NT2/D1 (cell line): ENCODE measurements at regions not wholly inside any gene's neighbourhood (a gene's known extent, or its start where the extent isn't known, plus 50 kb on each side); places are given as distances from the start of the nearest gene placed in this dataset.

Source experiments
- SUZ12 ChIP-seq: IDR thresholded peaks from 2 replicates; pipeline ENCODE4 v1.6.1; 2011; ENCODE audit not compliant: insufficient read length, insufficient read depth; ENCODE audit errors: extremely low read depth
- YY1 ChIP-seq: IDR thresholded peaks from 2 replicates; pipeline ENCODE4 v1.6.1; 2011; ENCODE audit not compliant: insufficient read length, insufficient read depth
- ZNF274 ChIP-seq: IDR thresholded peaks from 2 replicates; pipeline ENCODE4 v1.6.1; 2011; ENCODE audit warnings: mild to moderate bottlenecking, low read depth, low read length

DNA sequence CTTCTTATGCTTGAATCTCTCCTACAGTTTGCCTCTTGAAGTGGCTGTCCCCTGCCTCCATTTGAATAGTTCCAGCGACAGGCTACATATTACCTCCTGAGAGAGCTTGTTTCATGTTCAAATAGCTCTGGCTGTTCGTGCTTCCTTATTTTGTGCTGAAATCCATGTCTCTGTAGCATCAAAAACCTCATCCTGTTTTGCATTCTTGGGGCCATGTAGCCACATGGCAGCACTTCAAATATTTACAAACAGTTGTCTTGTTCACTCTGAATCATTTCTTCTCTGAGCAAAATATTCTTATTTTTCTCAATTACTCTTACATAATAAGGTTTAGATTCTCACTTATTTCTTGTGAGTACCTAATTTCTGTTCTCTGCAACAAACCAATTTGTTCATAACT, 1243.1 kb upstream of the NXPH2 start:
- no peak for TF ChIP-seq ZNF274
- no peak for TF ChIP-seq YY1
- no peak for TF ChIP-seq SUZ12
